ENCODE measurements at regions not wholly inside any gene's neighbourhood (a gene's known extent, or its start where the extent isn't known, plus 50 kb on each side); places are given as distances from the start of the nearest gene placed in this dataset.

GRCh38 chr5:173781816-173782670 is 106.1 kb upstream of the CPEB4 start (continued):
- TF ChIP-seq NR4A1 (CRISPR knock-in tag; IDR thresholded peaks at IDR 0.05), result peak; percentile 89; the same call in 1 of the 2 replicates
- TF ChIP-seq NR4A1 (tag; IDR thresholded peaks at IDR 0.05), result peak; percentile 91
- TF ChIP-seq KLF16 (IDR thresholded peaks at IDR 0.05), result no peak
- no peak for TF ChIP-seq NR2F6 (CRISPR knock-in tag; IDR thresholded peaks at IDR 0.05)
- peak; percentile 86 for TF ChIP-seq ATF7 (IDR thresholded peaks at IDR 0.05)
- TF ChIP-seq COPS2 (conservative IDR thresholded peaks at IDR 0.05), result no peak
- 0 out of 2 replicates have a peak, but pooled peaks have one; percentile 63 for TF ChIP-seq ZFPM2 (CRISPR knock-in tag; IDR thresholded peaks at IDR 0.05)
- no peak for TF ChIP-seq SAP30 (IDR thresholded peaks at IDR 0.05; ENCODE audit: borderline replicate concordance, insufficient read depth, low read depth, low read length, poor library complexity, severe bottlenecking)
- TF ChIP-seq KDM5B (IDR thresholded peaks at IDR 0.05; ENCODE audit: insufficient replicate concordance, low read depth, low read length), result no peak
- TF ChIP-seq DNMT1 (IDR thresholded peaks at IDR 0.05), result no peak; the same call in 1 of the 2 replicates
- TF ChIP-seq HMGXB4 (CRISPR knock-in tag; IDR thresholded peaks at IDR 0.05), result no peak
- TF ChIP-seq, protein P1, sequence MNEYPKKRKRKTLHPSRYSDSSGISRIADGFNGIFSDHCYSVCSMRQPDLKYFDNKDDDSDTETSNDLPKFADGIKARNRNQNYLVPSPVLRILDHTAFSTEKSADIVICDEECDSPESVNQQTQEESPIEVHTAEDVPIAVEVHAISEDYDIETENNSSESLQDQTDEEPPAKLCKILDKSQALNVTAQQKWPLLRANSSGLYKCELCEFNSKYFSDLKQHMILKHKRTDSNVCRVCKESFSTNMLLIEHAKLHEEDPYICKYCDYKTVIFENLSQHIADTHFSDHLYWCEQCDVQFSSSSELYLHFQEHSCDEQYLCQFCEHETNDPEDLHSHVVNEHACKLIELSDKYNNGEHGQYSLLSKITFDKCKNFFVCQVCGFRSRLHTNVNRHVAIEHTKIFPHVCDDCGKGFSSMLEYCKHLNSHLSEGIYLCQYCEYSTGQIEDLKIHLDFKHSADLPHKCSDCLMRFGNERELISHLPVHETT (CRISPR knock-in tag; conservative IDR thresholded peaks at IDR 0.05 in 1 of 2, IDR thresholded peaks at IDR 0.05 in 1 of 2), result peak in 1 of 2 experiments; percentile 79; a peak in 2 of 4 replicates
- no peak for TF ChIP-seq MECOM (CRISPR knock-in tag; IDR thresholded peaks at IDR 0.05)

Measured in K562 (cell line).